HepG2 (cell line): ENCODE measurements at regions not wholly inside any gene's neighbourhood (a gene's known extent, or its start where the extent isn't known, plus 50 kb on each side); places are given as distances from the start of the nearest gene placed in this dataset.

Experiments used
- ATAC-seq: fragments of 200-7000 bp; cut with Tn5 transposase; 3 replicates; pipeline ENCODE4 v1.9.1; 2020; ENCODE audit warnings: mild to moderate bottlenecking, moderate library complexity
- BruUV-seq: library from RNA; stranded (reverse); fragments of 400-500 nt; replicated peaks from 2 replicates; lab custom pipeline; 2021; lab: Mats Ljungman, UMichigan
- CTCF ChIA-PET: fragments of 300-600 bp; formaldehyde crosslinking; extraction: SDS; loops from one replicate; lab custom pipeline; 2021; ENCODE audit warnings: low total read pairs, inconsistent platforms, low intra/inter-chr PET ratio; lab: Yijun Ruan, JAX
- POLR2A ChIA-PET: fragments of 350-600 bp; sonication (Branson Sonifier 250); formaldehyde crosslinking; loops from one replicate; lab custom pipeline; 2020; ENCODE audit warnings: antibody characterized with exemption, inconsistent platforms; lab: Yijun Ruan, JAX
- DNase-seq: peaks from one replicate; pipeline ENCODE4 v3.0.0-alpha.2; 2015; ENCODE audit warnings: low spot score
- FAIRE-seq: peaks from 3 replicates; lab custom pipeline; 2011; peaks lifted over from hg19 to GRCh38; lab: Jason Lieb, UNC
- H2AFZ ChIP-seq: one replicate; pipeline ENCODE4 v1.6.1; 2011; ENCODE audit warnings: low read length, inconsistent platforms
- H3K27ac ChIP-seq: fragments of 300-600 bp; 3 replicates; pipeline ENCODE4 v1.8.0; 2011; ENCODE audit warnings: mixed run types, mild to moderate bottlenecking, mixed read lengths, low read length, inconsistent platforms; ENCODE audit not compliant: insufficient read depth; ENCODE audit errors: extremely low read length
- H3K27me3 ChIP-seq, 2 experiments: fragments of 200-600 bp in 1 of 2; 2 replicates in 1 of 2; 3 replicates in 1 of 2; pipeline versions ENCODE4 v1.6.0 to v1.8.0; 2011; ENCODE audit warnings: low read length in 2 of 2, mild to moderate bottlenecking in 2 of 2, moderate library complexity in 2 of 2, inconsistent platforms in 1 of 2; ENCODE audit not compliant: insufficient read depth in 2 of 2, control insufficient read depth in 1 of 2
- H3K36me3 ChIP-seq, 2 experiments: fragments of 200-600 bp in 1 of 2; replicated peaks in 1 of 2; 2 replicates in 1 of 2; 3 replicates in 1 of 2; pipeline versions ENCODE4 v1.5.1 to v1.8.0; 2011; ENCODE audit warnings: low read length in 2 of 2, inconsistent platforms in 1 of 2; ENCODE audit not compliant: insufficient read depth in 2 of 2, control insufficient read depth in 1 of 2
- H3K4me1 ChIP-seq: 2 replicates; pipeline ENCODE4 v1.5.1; 2012; ENCODE audit warnings: low read length, inconsistent platforms; ENCODE audit not compliant: insufficient read depth
- H3K4me2 ChIP-seq: 2 replicates; pipeline ENCODE4 v1.6.0; 2011; ENCODE audit warnings: low read depth, low read length, inconsistent platforms
- H3K4me3 ChIP-seq, 3 experiments: fragments of 200-600 bp in 1 of 3; sonication (generic), shearing (Covaris generic) in 1 of 3; replicated peaks in 1 of 3; 2 replicates each; pipeline ENCODE4 v1.5.1; 2011 to 2016; ENCODE audit warnings: low read length in 3 of 3, inconsistent platforms in 2 of 3, low read depth in 2 of 3, mild to moderate bottlenecking in 2 of 3, control low read depth in 1 of 3, mixed read lengths in 1 of 3; ENCODE audit not compliant: insufficient read depth in 1 of 3
- H3K79me2 ChIP-seq: one replicate; pipeline ENCODE4 v1.6.1; 2011; ENCODE audit warnings: low read length, inconsistent platforms; ENCODE audit not compliant: insufficient read depth
- H3K9ac ChIP-seq: 2 replicates; pipeline ENCODE4 v1.6.0; 2011; ENCODE audit warnings: mild to moderate bottlenecking, low read depth, low read length, inconsistent platforms; ENCODE audit not compliant: insufficient read depth
- H3K9me3 ChIP-seq: 2 replicates; pipeline ENCODE4 v1.5.1; 2012; ENCODE audit warnings: mild to moderate bottlenecking, low read length
- H4K20me1 ChIP-seq: 2 replicates; pipeline ENCODE4 v1.6.0; 2011; ENCODE audit warnings: inconsistent platforms, mild to moderate bottlenecking, low read length, moderate library complexity; ENCODE audit not compliant: insufficient read depth
- MIER2 ChIP-seq: IDR thresholded peaks from 2 replicates; pipeline ENCODE4 v1.6.1; 2016; ENCODE audit warnings: missing biosample characterization, missing genetic modification reagents
- MZF1 ChIP-seq: sonication (generic); formaldehyde crosslinking; IDR thresholded peaks from 2 replicates; pipeline ENCODE4 v1.8.1; 2023; ENCODE audit warnings: mild to moderate bottlenecking, missing genetic modification reagents, borderline replicate concordance
- NR2F2 ChIP-seq: IDR thresholded peaks from 2 replicates; pipeline ENCODE4 v1.6.1; 2012; ENCODE audit warnings: low read depth, inconsistent platforms, borderline replicate concordance
- PCBP1 ChIP-seq: fragments of 200-400 bp; formaldehyde crosslinking; IDR thresholded peaks from 2 replicates; pipeline ENCODE4 v1.6.1; 2017; ENCODE audit warnings: mild to moderate bottlenecking, low read depth, low read length, borderline replicate concordance
- RBM39 ChIP-seq: fragments of 200-400 bp; formaldehyde crosslinking; IDR thresholded peaks from one replicate; pipeline ENCODE4 v1.6.1; 2018; ENCODE audit warnings: antibody characterized with exemption, mild to moderate bottlenecking, low read depth, low read length; ENCODE audit not compliant: poor library complexity, severe bottlenecking
- SMAD3 ChIP-seq: sonication (generic); formaldehyde crosslinking; IDR thresholded peaks from 2 replicates; pipeline ENCODE4 v1.4.0; 2020; ENCODE audit warnings: missing genetic modification reagents
- SNAI1 ChIP-seq: sonication (generic); formaldehyde crosslinking; IDR thresholded peaks from 2 replicates; pipeline ENCODE4 v1.5.0; 2020; ENCODE audit warnings: mild to moderate bottlenecking, missing genetic modification reagents, borderline replicate concordance
- ZNF556 ChIP-seq: sonication (generic); formaldehyde crosslinking; IDR thresholded peaks from 2 replicates; pipeline ENCODE4 v1.4.0; 2020; ENCODE audit warnings: mild to moderate bottlenecking, missing genetic modification reagents, borderline replicate concordance
- ZNF564 ChIP-seq: sonication (generic); formaldehyde crosslinking; IDR thresholded peaks from 2 replicates; pipeline ENCODE4 v1.8.1; 2023; ENCODE audit warnings: mild to moderate bottlenecking, missing genetic modification reagents
- ZNF780A ChIP-seq: sonication (generic); formaldehyde crosslinking; IDR thresholded peaks from 2 replicates; pipeline ENCODE4 v1.8.0; 2022; ENCODE audit warnings: mild to moderate bottlenecking, missing genetic modification reagents, moderate library complexity
- WGBS: methylation state at CpG from one replicate; pipeline ENCODE4 v1.1.6; 2017; ENCODE audit warnings: low lambda C conversion rate; 5-methylcytosine and 5-hydroxymethylcytosine counted together
- in situ Hi-C: cut with HindIII; loops from 2 replicates; pipeline ENCODE4 v1.10.0; 2017; ENCODE audit warnings: low pct_unique_long_range_greater_than_20kb; ENCODE audit not compliant: extremely low pct_ligation_motif_present
- intact Hi-C: fragments of 100-400 bp; cut with micrococcal nuclease; formaldehyde crosslinking; loops from one replicate; pipeline ENCODE4 v1.10.0; 2022; ENCODE audit not compliant: unreplicated experiment
- TF ChIP-seq, protein P1 (sequence below), 2 experiments: IDR thresholded peaks; 2 replicates each; pipeline ENCODE4 v1.6.1; 2011 to 2012; ENCODE audit warnings: low read length in 2 of 2, borderline replicate concordance in 1 of 2, low read depth in 1 of 2, mild to moderate bottlenecking in 1 of 2, moderate library complexity in 1 of 2
- TF ChIP-seq, protein P2 (sequence below): sonication (generic); formaldehyde crosslinking; IDR thresholded peaks from 2 replicates; pipeline ENCODE4 v1.5.0; 2020; ENCODE audit warnings: missing genetic modification reagents
- TF ChIP-seq, protein P3 (sequence below): sonication (generic); formaldehyde crosslinking; IDR thresholded peaks from 2 replicates; pipeline ENCODE4 v1.4.0; 2020; ENCODE audit warnings: missing genetic modification reagents
- TF ChIP-seq, protein P4 (sequence below): sonication (generic); formaldehyde crosslinking; IDR thresholded peaks from 2 replicates; pipeline ENCODE4 v1.5.1; 2020; ENCODE audit warnings: missing genetic modification reagents, mild to moderate bottlenecking, borderline replicate concordance

DNA sequence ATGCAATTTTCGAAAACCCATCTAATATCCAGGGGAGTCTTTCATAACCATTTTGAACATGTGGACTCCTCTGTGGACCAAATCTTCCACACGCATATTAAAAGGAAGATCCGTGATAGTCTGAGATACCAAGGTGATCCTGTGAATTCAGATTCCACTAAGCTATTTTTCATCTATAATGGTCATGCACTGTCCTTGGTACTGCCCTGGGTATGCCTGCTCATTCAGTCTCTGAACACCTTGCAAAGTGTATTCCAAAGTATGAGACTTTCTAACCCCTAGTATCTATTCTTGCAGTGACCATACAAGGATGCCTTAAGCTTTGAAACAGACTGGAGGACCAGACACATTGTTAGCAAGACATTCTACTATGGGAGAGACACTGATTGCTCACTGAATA lies 217.6 kb upstream of the CCDC150 start:
- DNase-seq, result no peak
- ATAC-seq, result no peak
- no peaks in the 10 kb centered on the region for H3K79me2 ChIP-seq
- H3K27ac ChIP-seq, result no peak overlapping the region
- CTCF ChIA-PET, result no interaction called here
- H3K4me2 ChIP-seq, result no peak overlapping the region
- intact Hi-C loops, result no loop called here
- FAIRE-seq, result no peak
- no peaks in the 10 kb centered on the region for H4K20me1 ChIP-seq
- 0 out of 5 replicates have a peak, but pooled peaks cover 0 to 6% of the 10 kb centered on the region in 2 experiments for H3K27me3 ChIP-seq
- H3K4me1 ChIP-seq, result no peaks in the 10 kb centered on the region
- no TSS peak for BruUV-seq
- no peak overlapping the region for H3K9ac ChIP-seq
- POLR2A ChIA-PET, result no interaction called here
- 18% methylated on average over 3 of the region's 3 CpGs for WGBS
- no peaks in the 10 kb centered on the region for H3K9me3 ChIP-seq
- in situ Hi-C loops, result no loop called here
- H2AFZ ChIP-seq, result no peak overlapping the region
- H3K4me3 ChIP-seq, result no peak overlapping the region
- no peaks in the 10 kb centered on the region for H3K36me3 ChIP-seq
- TF ChIP-seq SMAD3 (no peak), NR2F2 (no peak), PCBP1 (no peak), ZNF564 (CRISPR knock-in tag) (no peak), RBM39 (no peak), ZNF556 (CRISPR knock-in tag) (no peak), MIER2 (CRISPR knock-in tag) (peak; percentile 74; the same call in 1 of the 2 replicates), SNAI1 (CRISPR knock-in tag) (no peak), ZNF780A (CRISPR knock-in tag) (no peak), MZF1 (CRISPR knock-in tag) (no peak)
- TF ChIP-seq, protein P1, sequence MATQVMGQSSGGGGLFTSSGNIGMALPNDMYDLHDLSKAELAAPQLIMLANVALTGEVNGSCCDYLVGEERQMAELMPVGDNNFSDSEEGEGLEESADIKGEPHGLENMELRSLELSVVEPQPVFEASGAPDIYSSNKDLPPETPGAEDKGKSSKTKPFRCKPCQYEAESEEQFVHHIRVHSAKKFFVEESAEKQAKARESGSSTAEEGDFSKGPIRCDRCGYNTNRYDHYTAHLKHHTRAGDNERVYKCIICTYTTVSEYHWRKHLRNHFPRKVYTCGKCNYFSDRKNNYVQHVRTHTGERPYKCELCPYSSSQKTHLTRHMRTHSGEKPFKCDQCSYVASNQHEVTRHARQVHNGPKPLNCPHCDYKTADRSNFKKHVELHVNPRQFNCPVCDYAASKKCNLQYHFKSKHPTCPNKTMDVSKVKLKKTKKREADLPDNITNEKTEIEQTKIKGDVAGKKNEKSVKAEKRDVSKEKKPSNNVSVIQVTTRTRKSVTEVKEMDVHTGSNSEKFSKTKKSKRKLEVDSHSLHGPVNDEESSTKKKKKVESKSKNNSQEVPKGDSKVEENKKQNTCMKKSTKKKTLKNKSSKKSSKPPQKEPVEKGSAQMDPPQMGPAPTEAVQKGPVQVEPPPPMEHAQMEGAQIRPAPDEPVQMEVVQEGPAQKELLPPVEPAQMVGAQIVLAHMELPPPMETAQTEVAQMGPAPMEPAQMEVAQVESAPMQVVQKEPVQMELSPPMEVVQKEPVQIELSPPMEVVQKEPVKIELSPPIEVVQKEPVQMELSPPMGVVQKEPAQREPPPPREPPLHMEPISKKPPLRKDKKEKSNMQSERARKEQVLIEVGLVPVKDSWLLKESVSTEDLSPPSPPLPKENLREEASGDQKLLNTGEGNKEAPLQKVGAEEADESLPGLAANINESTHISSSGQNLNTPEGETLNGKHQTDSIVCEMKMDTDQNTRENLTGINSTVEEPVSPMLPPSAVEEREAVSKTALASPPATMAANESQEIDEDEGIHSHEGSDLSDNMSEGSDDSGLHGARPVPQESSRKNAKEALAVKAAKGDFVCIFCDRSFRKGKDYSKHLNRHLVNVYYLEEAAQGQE (IDR thresholded peaks at IDR 0.05; ENCODE audit: borderline replicate concordance in 1 of 2, low read depth in 1 of 2, low read length in 2 of 2), result peak in 1 of 2 experiments; percentile 86
- TF ChIP-seq, protein P2, sequence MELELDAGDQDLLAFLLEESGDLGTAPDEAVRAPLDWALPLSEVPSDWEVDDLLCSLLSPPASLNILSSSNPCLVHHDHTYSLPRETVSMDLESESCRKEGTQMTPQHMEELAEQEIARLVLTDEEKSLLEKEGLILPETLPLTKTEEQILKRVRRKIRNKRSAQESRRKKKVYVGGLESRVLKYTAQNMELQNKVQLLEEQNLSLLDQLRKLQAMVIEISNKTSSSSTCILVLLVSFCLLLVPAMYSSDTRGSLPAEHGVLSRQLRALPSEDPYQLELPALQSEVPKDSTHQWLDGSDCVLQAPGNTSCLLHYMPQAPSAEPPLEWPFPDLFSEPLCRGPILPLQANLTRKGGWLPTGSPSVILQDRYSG (CRISPR knock-in tag), result no peak
- TF ChIP-seq, protein P3, sequence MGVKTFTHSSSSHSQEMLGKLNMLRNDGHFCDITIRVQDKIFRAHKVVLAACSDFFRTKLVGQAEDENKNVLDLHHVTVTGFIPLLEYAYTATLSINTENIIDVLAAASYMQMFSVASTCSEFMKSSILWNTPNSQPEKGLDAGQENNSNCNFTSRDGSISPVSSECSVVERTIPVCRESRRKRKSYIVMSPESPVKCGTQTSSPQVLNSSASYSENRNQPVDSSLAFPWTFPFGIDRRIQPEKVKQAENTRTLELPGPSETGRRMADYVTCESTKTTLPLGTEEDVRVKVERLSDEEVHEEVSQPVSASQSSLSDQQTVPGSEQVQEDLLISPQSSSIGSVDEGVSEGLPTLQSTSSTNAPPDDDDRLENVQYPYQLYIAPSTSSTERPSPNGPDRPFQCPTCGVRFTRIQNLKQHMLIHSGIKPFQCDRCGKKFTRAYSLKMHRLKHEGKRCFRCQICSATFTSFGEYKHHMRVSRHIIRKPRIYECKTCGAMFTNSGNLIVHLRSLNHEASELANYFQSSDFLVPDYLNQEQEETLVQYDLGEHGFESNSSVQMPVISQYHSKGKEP, result no peak
- TF ChIP-seq, protein P4, sequence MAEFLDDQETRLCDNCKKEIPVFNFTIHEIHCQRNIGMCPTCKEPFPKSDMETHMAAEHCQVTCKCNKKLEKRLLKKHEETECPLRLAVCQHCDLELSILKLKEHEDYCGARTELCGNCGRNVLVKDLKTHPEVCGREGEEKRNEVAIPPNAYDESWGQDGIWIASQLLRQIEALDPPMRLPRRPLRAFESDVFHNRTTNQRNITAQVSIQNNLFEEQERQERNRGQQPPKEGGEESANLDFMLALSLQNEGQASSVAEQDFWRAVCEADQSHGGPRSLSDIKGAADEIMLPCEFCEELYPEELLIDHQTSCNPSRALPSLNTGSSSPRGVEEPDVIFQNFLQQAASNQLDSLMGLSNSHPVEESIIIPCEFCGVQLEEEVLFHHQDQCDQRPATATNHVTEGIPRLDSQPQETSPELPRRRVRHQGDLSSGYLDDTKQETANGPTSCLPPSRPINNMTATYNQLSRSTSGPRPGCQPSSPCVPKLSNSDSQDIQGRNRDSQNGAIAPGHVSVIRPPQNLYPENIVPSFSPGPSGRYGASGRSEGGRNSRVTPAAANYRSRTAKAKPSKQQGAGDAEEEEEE (CRISPR knock-in tag), result no peak
